ENCODE measurements at regions not wholly inside any gene's neighbourhood (a gene's known extent, or its start where the extent isn't known, plus 50 kb on each side); places are given as distances from the start of the nearest gene placed in this dataset.

DNA sequence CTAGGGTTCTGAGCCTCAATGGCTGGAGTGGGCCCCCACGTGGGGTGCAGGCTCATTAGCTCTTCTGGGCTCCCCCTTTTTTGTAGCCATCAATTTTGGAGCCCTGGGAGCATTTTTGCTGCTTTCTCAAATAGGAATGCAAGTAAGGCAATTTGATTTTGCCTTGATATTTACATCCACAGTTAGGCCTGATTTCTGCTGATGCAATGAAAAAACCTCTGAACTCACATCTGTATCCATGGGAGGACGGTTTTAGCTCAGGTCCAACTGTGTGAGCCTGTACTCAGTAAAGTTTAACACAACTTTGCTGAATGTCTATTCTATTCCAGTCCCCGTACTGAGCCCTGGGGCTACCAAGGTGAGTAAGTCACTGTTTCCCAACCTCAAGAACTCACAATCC lies 425.0 kb downstream of the HAPSTR1 start:
- Mint-ChIP-seq H3K4me1 (ENCODE audit: low read depth, unreplicated experiment) (no peaks in the 10 kb centered on the region), H3K27me3 (ENCODE audit: unreplicated experiment) (peaks cover 73% of the 10 kb centered on the region), H3K4me3 (ENCODE audit: low read depth, unreplicated experiment) (no peak overlapping the region), H3K27ac (ENCODE audit: unreplicated experiment) (no peak overlapping the region), H3K9me3 (ENCODE audit: low read depth, unreplicated experiment) (no peaks in the 10 kb centered on the region), H3K36me3 (ENCODE audit: insufficient read depth, unreplicated experiment) (no peaks in the 10 kb centered on the region)
- BruUV-seq (replicated peaks): no TSS peak
- CTCF ChIA-PET: no interaction called here
- intact Hi-C loops (cut with micrococcal nuclease; ENCODE audit: unreplicated experiment): no loop called here
- TF ChIP-seq, protein P1, sequence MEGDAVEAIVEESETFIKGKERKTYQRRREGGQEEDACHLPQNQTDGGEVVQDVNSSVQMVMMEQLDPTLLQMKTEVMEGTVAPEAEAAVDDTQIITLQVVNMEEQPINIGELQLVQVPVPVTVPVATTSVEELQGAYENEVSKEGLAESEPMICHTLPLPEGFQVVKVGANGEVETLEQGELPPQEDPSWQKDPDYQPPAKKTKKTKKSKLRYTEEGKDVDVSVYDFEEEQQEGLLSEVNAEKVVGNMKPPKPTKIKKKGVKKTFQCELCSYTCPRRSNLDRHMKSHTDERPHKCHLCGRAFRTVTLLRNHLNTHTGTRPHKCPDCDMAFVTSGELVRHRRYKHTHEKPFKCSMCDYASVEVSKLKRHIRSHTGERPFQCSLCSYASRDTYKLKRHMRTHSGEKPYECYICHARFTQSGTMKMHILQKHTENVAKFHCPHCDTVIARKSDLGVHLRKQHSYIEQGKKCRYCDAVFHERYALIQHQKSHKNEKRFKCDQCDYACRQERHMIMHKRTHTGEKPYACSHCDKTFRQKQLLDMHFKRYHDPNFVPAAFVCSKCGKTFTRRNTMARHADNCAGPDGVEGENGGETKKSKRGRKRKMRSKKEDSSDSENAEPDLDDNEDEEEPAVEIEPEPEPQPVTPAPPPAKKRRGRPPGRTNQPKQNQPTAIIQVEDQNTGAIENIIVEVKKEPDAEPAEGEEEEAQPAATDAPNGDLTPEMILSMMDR (IDR thresholded peaks at IDR 0.05; ENCODE audit: unreplicated experiment): no peak
- no peak for DNase-seq

DNA sequence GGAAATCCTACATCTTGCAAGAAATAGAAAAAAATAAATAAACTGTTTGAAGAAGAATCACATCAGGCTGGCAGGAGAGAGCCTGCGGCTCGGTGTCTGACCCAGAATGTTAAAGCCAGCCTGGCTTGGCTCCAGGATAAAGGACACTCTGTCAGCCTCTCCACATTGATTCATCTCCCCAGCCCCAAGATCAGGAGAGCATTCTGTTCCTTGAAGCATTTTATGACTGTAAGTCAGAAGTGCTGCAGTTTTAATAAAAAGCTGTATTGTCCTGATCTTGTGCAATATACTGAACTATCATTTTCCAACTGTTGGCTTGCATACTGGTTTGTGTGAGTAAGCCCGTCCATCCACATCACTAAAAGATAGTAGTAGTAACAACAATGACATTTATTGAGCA lies 426.6 kb downstream of the HAPSTR1 start:
- Mint-ChIP-seq H3K27ac (ENCODE audit: unreplicated experiment) (no peak overlapping the region), H3K4me3 (ENCODE audit: low read depth, unreplicated experiment) (no peak overlapping the region), H3K36me3 (ENCODE audit: insufficient read depth, unreplicated experiment) (no peaks in the 10 kb centered on the region), H3K9me3 (ENCODE audit: low read depth, unreplicated experiment) (no peaks in the 10 kb centered on the region), H3K4me1 (ENCODE audit: low read depth, unreplicated experiment) (no peaks in the 10 kb centered on the region), H3K27me3 (ENCODE audit: unreplicated experiment) (peaks cover 57% of the 10 kb centered on the region)
- TF ChIP-seq, protein P1 (IDR thresholded peaks at IDR 0.05; ENCODE audit: unreplicated experiment): no peak
- no peak for DNase-seq
- CTCF ChIA-PET: no interaction called here
- intact Hi-C loops (cut with micrococcal nuclease; ENCODE audit: unreplicated experiment): no loop called here
- BruUV-seq (replicated peaks): no TSS peak

DNA sequence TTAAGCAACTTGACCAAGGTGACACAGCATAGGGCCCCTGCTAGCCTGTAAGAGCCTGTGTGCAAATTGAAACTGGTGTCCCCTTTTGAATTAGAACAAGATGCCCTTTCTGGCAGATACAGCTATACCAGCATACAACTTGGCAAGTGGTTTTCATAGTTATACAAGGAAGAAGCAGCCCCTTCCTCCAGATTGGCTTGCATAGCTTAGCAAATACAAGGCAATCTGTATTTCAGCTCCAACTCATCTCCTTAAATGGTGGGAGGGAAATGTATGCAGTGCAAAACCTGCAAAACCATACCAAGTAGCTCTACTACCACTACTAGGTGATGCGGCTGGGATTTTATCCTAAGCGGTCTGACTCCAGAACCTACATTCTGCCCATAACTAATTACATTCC lies 427.1 kb downstream of the HAPSTR1 start:
- H3K27me3 Mint-ChIP-seq (ENCODE audit: unreplicated experiment): peaks cover 58% of the 10 kb centered on the region
- TF ChIP-seq, protein P1 (IDR thresholded peaks at IDR 0.05; ENCODE audit: unreplicated experiment): no peak
- no peak for DNase-seq
- no peaks in the 10 kb centered on the region for H3K4me1 Mint-ChIP-seq (ENCODE audit: low read depth, unreplicated experiment)
- CTCF ChIA-PET: no interaction called here
- no peaks in the 10 kb centered on the region for H3K9me3 Mint-ChIP-seq (ENCODE audit: low read depth, unreplicated experiment)
- BruUV-seq (replicated peaks): no TSS peak
- no peaks in the 10 kb centered on the region for H3K36me3 Mint-ChIP-seq (ENCODE audit: insufficient read depth, unreplicated experiment)
- no peak overlapping the region for H3K27ac Mint-ChIP-seq (ENCODE audit: unreplicated experiment)
- H3K4me3 Mint-ChIP-seq (ENCODE audit: low read depth, unreplicated experiment): no peak overlapping the region
- intact Hi-C loops (cut with micrococcal nuclease; ENCODE audit: unreplicated experiment): no loop called here

DNA sequence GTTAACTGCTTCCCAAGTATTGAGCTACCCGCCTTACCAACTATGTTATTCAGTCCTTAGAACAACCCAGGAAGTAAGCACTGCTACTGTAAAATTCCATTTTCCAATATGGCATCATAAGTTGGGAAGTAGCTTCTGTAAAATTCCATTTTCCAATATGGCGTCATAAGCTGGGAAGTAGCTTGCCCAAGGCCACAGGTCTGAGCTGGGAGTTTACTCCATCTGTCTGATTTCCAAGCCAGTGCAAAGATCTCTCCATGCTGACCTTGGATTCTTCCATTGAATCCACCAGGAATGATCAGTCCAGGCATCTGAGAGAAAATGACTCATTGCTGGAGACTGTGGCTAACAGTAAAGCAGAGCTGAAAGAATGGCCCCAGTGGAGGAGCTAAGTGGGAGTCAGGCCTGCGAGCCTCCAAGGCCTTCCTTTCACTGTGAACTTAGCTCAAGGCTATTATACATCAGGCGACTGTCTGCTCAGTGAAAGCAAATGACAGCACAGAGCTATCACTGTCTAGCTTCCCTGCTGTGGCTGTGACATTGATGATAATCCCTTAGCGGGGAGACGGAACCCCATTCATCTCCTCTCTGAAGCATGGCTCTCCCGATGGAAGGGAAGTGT lies 430.4 kb downstream of the HAPSTR1 start:
- CTCF ChIA-PET: no interaction called here
- no TSS peak for BruUV-seq (replicated peaks)

More for the DNA sequence above, 430.4 kb downstream of the HAPSTR1 start:
- Mint-ChIP-seq H3K9me3 (ENCODE audit: low read depth, unreplicated experiment) (no peaks in the 10 kb centered on the region), H3K4me1 (ENCODE audit: low read depth, unreplicated experiment) (no peaks in the 10 kb centered on the region), H3K27ac (ENCODE audit: unreplicated experiment) (no peak overlapping the region), H3K4me3 (ENCODE audit: low read depth, unreplicated experiment) (no peak overlapping the region), H3K27me3 (ENCODE audit: unreplicated experiment) (peaks cover 60% of the 10 kb centered on the region), H3K36me3 (ENCODE audit: insufficient read depth, unreplicated experiment) (no peaks in the 10 kb centered on the region)
- intact Hi-C loops (cut with micrococcal nuclease; ENCODE audit: unreplicated experiment): no loop called here
- TF ChIP-seq, protein P1 (IDR thresholded peaks at IDR 0.05; ENCODE audit: unreplicated experiment): no peak
- no peak for DNase-seq

All from Calu3 (cell line).